ENCODE measurements at regions not wholly inside any gene's neighbourhood (a gene's known extent, or its start where the extent isn't known, plus 50 kb on each side); places are given as distances from the start of the nearest gene placed in this dataset.

DNA sequence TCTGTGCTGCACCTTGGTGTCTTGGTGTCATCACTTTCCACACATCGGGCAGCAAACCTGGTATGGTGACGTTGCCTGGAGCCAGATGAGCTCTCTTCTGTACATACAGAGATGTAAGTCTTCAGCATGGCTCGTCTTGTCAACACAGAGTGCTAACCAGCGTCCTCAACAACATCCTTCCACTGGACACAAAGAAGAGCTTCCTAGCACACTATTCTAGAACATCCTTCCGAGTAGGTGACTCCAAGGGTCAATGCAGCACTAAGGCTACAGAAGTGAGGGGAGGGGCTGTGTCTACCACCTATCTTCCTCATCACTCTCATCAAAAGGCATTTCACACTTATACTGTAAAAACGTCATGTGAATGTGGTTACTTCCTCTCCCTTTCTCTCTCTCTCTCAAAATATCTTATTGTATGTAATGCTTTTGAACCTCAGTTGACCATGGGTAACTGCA, 108.1 kb upstream of the SLC1A4 start:
- TF ChIP-seq YY1 (IDR thresholded peaks at IDR 0.05; ENCODE audit: insufficient read depth, insufficient read length): no peak
- no peak for TF ChIP-seq ZNF274 (IDR thresholded peaks at IDR 0.05; ENCODE audit: low read depth, low read length)
- TF ChIP-seq SUZ12 (IDR thresholded peaks at IDR 0.05; ENCODE audit: extremely low read depth, insufficient read depth, insufficient read length): no peak
